HG03025 (cell line): ENCODE measurements at regions not wholly inside any gene's neighbourhood (a gene's known extent, or its start where the extent isn't known, plus 50 kb on each side); places are given as distances from the start of the nearest gene placed in this dataset.

Source experiments
- ATAC-seq: cut with Tn5 transposase; IDR thresholded peaks from one replicate; pipeline ENCODE4 v1.9.1; 2021; ENCODE audit warnings: mild to moderate bottlenecking, moderate library complexity; ENCODE audit not compliant: unreplicated experiment, low FRiP score

- ATAC-seq = no peak
Measured at GRCh38 chr3:83971666-83972065, 987.1 kb upstream of the CADM2 start.

GRCh38 chr3:84008623-84009022 lies 950.2 kb upstream of the CADM2 start:
- ATAC-seq = no peak

- no peak for ATAC-seq
Measured at GRCh38 chr3:84023842-84024241, 934.9 kb upstream of the CADM2 start.

GRCh38 chr3:84039099-84039498 lies 919.7 kb upstream of the CADM2 start:
- no peak for ATAC-seq

GRCh38 chr3:84042399-84043106 lies 916.2 kb upstream of the CADM2 start:
- ATAC-seq = no peak

- ATAC-seq = no peak
Measured at GRCh38 chr3:84066915-84067314, 891.9 kb upstream of the CADM2 start.

- ATAC-seq = no peak
Measured at GRCh38 chr3:84073664-84074063, 885.1 kb upstream of the CADM2 start.

GRCh38 chr3:84074767-84075166 lies 884.0 kb upstream of the CADM2 start:
- ATAC-seq = no peak

- no peak for ATAC-seq
Measured at GRCh38 chr3:84077479-84077878, 881.3 kb upstream of the CADM2 start.

- no peak for ATAC-seq
Measured at GRCh38 chr3:84082726-84083125, 876.1 kb upstream of the CADM2 start.

- no peak for ATAC-seq
Measured at GRCh38 chr3:84092907-84093306, 865.9 kb upstream of the CADM2 start.

- no peak for ATAC-seq
Measured at GRCh38 chr3:84096188-84096587, 862.6 kb upstream of the CADM2 start.

GRCh38 chr3:84100861-84101260 lies 857.9 kb upstream of the CADM2 start:
- ATAC-seq = no peak

- no peak for ATAC-seq
Measured at GRCh38 chr3:84108442-84108971, 850.3 kb upstream of the CADM2 start.

- no peak for ATAC-seq
Measured at GRCh38 chr3:84109911-84110310, 848.9 kb upstream of the CADM2 start.

GRCh38 chr3:84110787-84111186 lies 848.0 kb upstream of the CADM2 start:
- ATAC-seq = no peak

- no peak for ATAC-seq
Measured at GRCh38 chr3:84125201-84125721, 833.5 kb upstream of the CADM2 start.

- no peak for ATAC-seq
Measured at GRCh38 chr3:84125760-84126159, 833.0 kb upstream of the CADM2 start.

GRCh38 chr3:84126160-84126559 lies 832.6 kb upstream of the CADM2 start:
- ATAC-seq = no peak

- no peak for ATAC-seq
Measured at GRCh38 chr3:84128024-84128423, 830.8 kb upstream of the CADM2 start.

- no peak for ATAC-seq
Measured at GRCh38 chr3:84136425-84136824, 822.4 kb upstream of the CADM2 start.

GRCh38 chr3:84140631-84141030 lies 818.2 kb upstream of the CADM2 start:
- ATAC-seq = no peak
